NCI-H1694 (cell line): ENCODE measurements at regions not wholly inside any gene's neighbourhood (a gene's known extent, or its start where the extent isn't known, plus 50 kb on each side); places are given as distances from the start of the nearest gene placed in this dataset.
A peak's percentile ranks its signal among the peaks of the same experiment; 100 is the strongest.
"Not testable (repeated sequence)": the region's sequence is repeated elsewhere in the genome, so short reads cannot be mapped to it uniquely, and the experiment has no call there.

Experiments used
- DNase-seq: peaks from one replicate; lab custom pipeline; 2025; lab: John Stamatoyannopoulos, UW

DNA sequence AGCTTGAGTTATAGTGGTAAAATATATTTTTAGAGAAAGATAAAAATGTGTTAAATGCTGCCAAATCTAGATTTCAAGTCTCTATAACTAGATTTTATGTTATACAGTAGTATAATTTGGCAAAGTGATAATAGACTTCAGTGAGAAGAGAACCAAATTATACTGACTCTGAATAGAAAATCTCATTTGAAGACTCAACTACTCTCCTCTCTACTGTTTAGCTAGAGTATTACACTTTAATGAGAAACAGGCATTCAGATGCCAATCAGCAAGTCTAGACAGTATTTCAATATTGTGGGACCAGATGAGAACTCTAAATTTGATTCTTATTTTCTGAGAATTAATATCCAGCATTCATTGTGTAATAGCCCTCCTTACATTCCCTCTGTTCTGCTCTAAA is 311.2 kb downstream of the SLITRK5 start:
- DNase-seq = no peak

- no peak for DNase-seq
Measured at GRCh38 chr13:87986639-87987250, 315.6 kb downstream of the SLITRK5 start.

DNA sequence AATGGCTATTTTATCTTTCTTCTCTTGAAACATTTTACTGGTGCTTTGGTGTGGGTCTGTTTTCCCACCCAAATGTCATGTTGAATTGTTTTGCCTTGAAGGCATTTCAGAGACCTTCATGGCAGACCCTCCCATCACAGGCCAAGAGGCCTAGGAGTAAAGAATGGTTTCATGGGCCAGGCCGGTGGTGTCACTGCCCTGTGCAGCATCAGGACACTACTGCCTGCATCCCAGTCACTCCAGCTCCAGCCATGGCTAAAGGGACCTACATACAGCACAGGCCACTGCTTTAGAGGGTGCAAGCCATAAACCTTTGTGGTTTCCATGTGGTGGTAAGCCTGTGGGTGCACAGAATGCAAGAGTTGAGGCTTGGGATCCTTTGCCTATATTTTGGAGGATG is 326.9 kb downstream of the SLITRK5 start:
- DNase-seq = no peak

- DNase-seq = no peak
Measured at GRCh38 chr13:87999240-87999700, 328.1 kb downstream of the SLITRK5 start.

GRCh38 chr13:87999788-88000187 is 328.6 kb downstream of the SLITRK5 start:
- no peak for DNase-seq

DNA sequence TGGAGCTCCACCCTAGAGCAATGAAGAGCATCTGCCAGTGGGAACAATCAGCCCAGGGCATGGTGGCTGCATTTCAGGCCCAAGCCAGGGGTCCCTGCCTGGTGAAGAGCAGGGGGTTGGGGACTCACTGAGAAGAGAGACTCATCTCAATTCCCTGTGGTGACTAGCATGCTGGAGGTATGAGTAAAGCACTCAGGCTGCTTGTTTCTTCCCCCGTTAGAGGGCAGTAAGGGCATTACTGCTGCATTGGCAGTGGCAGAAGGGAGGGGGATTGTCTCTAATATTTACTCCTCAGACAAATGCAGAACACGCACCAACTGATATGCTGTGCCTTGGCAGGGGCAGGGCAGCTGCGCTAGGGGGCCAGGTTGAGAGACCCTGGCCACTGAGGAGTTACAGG is 329.1 kb downstream of the SLITRK5 start:
- DNase-seq = no peak

DNA sequence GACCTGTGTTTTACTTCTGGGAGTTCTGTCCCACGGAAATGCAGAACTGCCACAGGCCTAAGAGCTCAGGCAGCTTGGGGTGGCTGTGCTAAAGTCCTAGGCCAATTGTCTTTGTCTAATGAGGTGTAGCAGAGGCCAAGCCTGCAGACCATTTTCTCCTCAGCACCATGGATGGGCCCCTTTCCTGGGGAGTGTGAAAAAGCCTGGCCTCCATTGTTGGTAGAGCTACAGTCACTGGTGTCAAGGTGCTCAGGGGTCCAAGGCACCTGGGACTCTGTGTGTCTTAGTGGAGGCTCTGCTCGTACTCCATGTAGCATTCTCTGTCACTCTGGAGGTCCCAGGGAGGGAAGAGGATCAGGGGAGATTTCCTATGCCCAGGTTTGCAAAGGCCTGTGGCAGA is 329.6 kb downstream of the SLITRK5 start:
- no peak for DNase-seq

DNA sequence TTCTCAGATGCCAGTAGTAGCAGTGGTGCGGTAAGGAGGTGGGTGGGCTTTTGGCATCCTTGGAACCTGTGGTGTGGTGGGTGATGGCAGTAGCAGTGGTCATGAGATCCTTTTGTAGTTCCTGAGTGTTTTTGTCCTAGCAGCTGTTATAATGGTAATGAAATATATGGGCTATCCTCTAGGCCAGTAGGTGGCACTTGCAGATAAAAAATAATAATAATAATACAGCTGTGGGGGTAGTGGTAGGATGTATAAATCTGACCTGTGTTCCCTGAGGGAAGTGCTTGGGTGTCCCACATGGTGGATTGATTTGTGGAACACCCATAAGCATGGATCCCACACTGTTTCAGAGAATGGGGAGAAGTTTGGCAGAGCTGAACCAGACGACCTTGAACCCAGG is 334.0 kb downstream of the SLITRK5 start:
- DNase-seq = no peak

GRCh38 chr13:88014527-88014926 is 343.4 kb downstream of the SLITRK5 start:
- DNase-seq = no peak

DNA sequence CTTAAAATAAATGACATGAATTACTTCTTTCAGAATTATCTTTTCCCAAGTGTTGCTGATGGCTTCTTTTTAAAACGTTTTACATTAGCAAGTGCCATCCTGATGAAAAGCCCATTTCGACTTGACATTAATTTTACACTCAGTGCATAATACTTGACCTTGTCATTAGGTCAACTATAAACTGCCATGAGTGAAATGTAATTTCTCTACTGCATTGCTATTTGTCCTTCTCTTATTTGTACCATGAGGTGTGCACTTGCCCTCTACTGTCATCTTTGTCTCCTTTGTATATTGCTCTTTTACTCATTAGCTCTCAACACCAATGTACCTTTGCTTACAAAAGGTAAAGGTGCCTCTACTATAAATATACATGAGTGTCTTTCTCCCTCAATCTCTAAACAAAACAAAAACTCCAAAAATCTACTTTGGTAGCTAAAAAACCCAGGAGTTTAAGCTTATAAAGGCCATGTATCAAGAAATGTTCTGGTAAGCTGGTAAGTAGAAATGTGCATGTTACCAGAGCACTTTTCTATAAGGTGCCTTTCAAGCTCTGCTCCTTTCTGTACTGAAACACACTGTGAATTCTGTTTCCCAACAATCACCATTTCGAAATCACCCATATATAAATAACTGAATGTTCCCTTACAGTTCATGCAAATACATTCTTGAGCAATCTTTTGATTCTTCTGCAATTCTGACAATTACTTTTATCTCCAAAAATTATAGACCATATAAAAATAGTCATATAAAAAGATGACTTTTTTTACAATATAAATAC is 351.4 kb downstream of the SLITRK5 start:
- no peak for DNase-seq

GRCh38 chr13:88026241-88026640 is 355.1 kb downstream of the SLITRK5 start:
- DNase-seq = no peak

DNA sequence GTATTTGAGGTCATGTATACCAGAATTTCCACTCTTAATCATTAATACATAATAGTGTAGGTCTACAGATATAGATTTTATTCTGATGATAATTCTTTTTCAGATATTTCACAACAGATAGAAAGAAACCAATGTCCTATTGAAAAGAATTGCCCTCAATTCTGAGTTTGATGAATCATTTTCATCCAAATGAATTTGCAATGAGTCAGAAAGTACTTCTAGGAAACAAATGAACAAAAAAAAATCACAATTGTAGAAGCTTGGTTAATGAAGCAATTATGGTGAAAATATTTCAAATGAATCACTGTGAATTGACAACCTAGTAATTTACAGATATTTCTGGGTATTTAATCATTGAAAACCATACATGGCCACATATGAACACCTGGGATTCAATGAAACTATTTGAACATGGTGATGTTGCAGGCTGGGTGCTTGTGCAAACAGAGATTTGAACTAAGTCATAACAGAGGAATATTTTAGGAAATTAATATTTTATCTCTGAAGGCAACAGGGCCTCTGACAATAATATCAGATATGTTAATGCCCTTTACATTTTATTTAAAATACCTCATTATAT is 360.9 kb downstream of the SLITRK5 start:
- DNase-seq = no peak

DNA sequence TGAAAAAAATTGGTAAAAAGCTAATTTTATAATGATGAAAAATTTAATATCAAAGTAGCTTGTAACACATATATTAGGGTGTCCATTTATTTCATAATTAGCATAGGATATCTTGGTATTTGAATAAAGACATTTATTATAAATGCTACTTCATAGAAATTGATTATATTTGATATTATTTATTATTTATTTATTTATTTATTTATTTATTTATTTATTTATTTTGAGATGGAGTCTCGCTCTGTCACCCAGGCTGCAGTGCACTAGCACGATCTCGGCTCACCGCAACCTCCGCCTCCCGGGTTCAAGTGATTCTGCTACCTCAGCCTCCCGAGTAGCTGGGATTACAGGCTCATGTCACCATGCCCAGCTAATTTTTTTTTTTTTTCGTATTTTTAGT is 365.0 kb downstream of the SLITRK5 start:
- DNase-seq = not testable (repeated sequence)

DNA sequence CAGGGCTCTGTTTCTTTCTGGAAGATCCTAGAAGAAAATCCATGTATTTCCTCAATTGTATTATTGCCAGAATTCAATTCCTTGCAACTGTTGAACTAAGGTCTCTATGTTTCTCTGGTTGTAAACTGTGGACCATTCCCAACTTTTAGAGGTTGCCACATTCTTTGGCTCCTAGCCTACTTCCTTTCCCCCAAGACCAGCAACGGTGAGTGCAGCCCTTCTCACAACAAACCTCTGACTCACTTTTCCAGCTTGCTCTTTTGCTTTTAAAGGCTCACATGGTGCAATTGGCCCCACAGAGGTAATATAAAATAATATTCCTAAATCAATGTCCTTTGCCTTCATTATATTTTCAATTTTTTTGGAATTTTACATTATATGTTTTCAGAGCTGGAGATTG is 371.3 kb downstream of the SLITRK5 start:
- no peak for DNase-seq

DNA sequence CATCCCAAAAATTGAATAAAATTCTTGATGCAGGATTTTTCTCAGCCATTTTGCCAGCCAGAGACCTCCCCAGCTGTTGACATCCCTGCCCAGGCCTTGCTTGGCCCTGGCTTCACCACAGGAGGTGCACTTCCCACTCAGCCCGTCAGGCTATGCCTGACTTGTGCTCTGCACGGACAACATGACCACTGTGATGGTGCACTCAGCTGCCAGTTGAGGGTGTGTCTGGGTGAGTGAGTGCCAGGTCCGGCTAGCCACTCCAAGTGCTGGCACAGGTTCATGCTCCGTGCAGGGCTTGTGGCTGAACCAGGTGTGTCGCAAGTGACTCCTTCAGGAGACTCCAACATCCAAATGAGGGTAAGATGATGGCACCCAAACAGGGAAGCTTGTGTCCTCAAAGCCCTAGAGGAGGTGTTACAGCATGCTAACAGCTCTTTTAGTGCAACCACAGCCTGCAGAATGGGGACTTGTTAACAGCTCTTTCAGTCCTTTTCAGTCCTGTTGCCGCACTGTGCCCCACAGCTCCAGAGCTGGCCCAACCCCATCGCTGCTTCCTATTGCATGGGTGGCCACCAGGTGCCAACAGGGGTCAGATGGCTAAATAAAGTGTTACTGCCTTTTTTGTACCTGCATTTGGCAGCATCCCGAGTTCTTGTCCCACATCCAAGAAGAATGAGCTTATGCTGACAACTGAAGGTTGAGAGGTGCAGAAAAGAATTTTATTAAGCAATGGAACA is 380.7 kb downstream of the SLITRK5 start:
- DNase-seq = no peak

DNA sequence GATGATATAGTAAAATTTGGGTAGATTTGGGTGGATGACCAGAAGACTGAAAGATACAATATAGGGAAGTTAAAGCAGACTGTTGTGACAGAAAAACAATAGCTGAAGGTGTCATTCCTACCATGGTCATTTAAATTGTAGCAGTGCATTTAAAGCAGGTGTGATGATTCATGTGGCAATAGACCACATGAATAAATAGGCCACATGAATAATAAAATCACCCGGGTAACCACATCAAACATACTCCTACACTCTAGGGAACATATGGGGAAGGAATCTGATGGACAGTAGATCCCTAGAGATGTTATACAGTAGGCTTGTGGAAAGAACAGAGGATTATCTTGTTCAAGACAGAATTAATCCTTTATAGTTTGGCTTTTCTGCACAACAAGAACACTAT is 392.6 kb downstream of the SLITRK5 start:
- DNase-seq = no peak

DNA sequence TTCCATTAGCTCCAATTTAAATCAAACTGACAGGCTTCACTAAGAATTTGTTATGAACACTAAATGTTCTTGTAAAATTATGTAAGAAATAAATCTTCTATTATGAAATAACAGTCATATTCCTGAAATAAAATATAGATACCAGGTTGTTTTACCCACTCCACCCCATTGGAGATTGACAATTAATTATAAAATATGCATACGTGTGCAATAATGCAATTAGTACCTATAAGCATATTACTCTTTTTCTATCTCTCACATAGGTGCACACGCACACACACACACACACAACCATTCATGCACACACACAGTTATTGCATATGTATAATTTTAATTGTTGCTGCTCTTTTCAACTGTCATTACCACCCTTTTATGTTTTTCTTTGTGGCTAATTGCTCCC is 395.7 kb downstream of the SLITRK5 start:
- no peak for DNase-seq

DNA sequence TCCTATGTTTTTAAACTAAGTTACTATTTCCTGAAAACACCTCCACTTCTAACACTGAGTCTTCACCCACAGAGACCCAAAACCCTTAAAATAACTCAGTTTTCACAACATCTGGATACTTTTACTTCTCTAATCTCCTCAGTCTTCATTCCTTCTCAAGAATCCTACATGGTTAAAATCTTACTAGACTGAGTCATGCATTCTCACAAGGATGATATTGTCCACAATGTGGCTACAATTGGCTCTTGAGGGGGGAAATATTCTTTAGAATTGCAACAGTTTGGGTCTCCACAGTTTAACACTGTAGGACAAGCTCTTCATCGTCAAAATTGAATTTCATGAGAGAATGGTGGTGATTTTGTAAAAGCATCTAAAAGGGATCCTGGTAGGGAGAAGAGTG is 397.1 kb downstream of the SLITRK5 start:
- DNase-seq = no peak

DNA sequence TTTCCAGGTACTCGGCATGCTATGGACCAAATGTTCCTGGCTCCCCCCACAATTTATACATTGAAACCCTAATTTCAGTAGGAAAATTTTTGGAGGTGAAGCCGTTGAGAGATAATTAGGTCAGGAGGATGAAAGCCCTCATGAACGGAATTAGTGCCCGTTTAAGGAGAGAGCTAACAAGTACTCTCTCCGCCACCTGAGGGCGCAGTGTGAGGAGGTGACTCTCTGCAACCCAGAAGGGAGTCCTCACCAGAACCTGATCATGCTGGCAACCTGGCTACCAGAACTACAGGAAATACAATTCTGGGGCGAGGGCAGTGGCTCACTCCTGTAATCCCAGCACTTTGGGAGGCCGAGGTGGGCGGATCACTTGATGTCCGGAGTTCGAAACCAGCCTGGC is 397.8 kb downstream of the SLITRK5 start:
- peak; percentile 12 for DNase-seq

- no peak for DNase-seq
Measured at GRCh38 chr13:88071371-88071770, 400.2 kb downstream of the SLITRK5 start.

DNA sequence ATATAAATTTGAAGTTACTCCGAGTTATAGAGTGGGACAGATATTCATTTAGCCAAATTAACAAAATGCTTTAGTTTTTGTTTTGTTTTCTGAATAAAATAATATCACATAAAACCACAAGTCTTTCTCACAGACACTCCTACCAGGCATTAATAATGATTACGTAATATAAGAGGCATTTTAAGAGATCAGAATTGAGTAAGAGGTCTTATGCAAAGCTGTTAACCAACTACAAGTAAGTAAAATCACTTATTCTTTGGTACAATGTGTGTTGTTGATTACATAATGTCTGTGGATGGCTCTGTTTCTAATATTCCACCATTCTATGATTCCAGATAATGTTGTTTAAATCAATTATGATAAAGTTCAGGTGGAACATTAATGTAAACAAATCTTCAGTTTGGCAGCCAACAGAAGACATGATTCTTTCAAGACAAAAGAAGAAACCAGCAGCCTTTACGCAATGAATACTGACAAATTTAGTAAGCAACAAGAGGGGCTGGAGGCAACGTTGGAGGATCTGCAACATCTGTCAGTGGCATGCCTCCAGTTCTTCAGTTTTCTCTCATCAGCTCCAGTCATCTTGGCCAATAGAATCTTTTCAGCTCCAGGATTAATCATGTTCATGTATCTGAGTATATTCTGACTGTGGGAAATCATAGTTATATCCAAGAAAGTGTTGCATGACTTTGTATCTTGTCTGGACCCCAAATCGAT is 403.8 kb downstream of the SLITRK5 start:
- DNase-seq = no peak

GRCh38 chr13:88085036-88085435 is 413.9 kb downstream of the SLITRK5 start:
- no peak for DNase-seq
